Karpas-422 (cell line): ENCODE measurements at regions not wholly inside any gene's neighbourhood (a gene's known extent, or its start where the extent isn't known, plus 50 kb on each side); places are given as distances from the start of the nearest gene placed in this dataset.

Experiments used
- DNase-seq: peaks from one replicate; pipeline ENCODE4 v3.0.0-alpha.2; 2015
- H2AFZ ChIP-seq: fragments of 200-600 bp; sonication (generic); 2 replicates; pipeline ENCODE4 v1.6.1; 2014; ENCODE audit warnings: antibody characterized with exemption, low read length, mixed read lengths
- H3K27ac ChIP-seq: fragments of 200-600 bp; sonication (generic); 2 replicates; pipeline ENCODE4 v1.5.1; 2014; ENCODE audit warnings: mild to moderate bottlenecking, low read length, moderate library complexity
- H3K27me3 ChIP-seq: fragments of 200-600 bp; sonication (generic); 2 replicates; pipeline ENCODE4 v1.6.1; 2014; ENCODE audit warnings: low read length, mixed read lengths
- H3K36me3 ChIP-seq: fragments of 200-600 bp; sonication (generic); 2 replicates; pipeline ENCODE4 v1.6.1; 2014; ENCODE audit warnings: low read length, mixed read lengths; ENCODE audit not compliant: insufficient read depth
- H3K4me1 ChIP-seq: fragments of 200-600 bp; sonication (generic); 2 replicates; pipeline ENCODE4 v1.6.1; 2014; ENCODE audit warnings: mild to moderate bottlenecking, low read length, mixed read lengths
- H3K4me2 ChIP-seq: fragments of 200-600 bp; sonication (generic); 2 replicates; pipeline ENCODE4 v1.6.1; 2014; ENCODE audit warnings: low read length, low read depth, mild to moderate bottlenecking; ENCODE audit not compliant: poor library complexity, severe bottlenecking
- H3K4me3 ChIP-seq: fragments of 200-600 bp; sonication (generic); 2 replicates; pipeline ENCODE4 v1.5.1; 2014; ENCODE audit warnings: mild to moderate bottlenecking, antibody characterized with exemption, low read length, mixed read lengths
- H3K79me2 ChIP-seq: fragments of 200-600 bp; sonication (generic); 2 replicates; pipeline ENCODE4 v1.6.1; 2014; ENCODE audit warnings: mild to moderate bottlenecking, low read length, mixed read lengths
- H3K9ac ChIP-seq: fragments of 200-600 bp; sonication (generic); 2 replicates; pipeline ENCODE4 v1.6.0; 2014; ENCODE audit warnings: low read length
- H3K9me2 ChIP-seq: fragments of 200-600 bp; sonication (generic), shearing (Covaris generic); replicated peaks from 2 replicates; pipeline ENCODE4 v1.6.0; 2014; ENCODE audit warnings: mild to moderate bottlenecking, low read length, moderate library complexity; ENCODE audit not compliant: insufficient read depth
- H3K9me3 ChIP-seq: fragments of 300-700, 200-600 bp; sonication (generic); 2 replicates; pipeline ENCODE4 v1.6.1; 2014; ENCODE audit warnings: low read length, mixed read lengths
- H4K20me1 ChIP-seq: fragments of 200-600 bp; sonication (generic); 2 replicates; pipeline ENCODE4 v1.6.1; 2014; ENCODE audit warnings: mild to moderate bottlenecking, antibody characterized with exemption, low read length, low read depth; ENCODE audit not compliant: insufficient read depth

DNA sequence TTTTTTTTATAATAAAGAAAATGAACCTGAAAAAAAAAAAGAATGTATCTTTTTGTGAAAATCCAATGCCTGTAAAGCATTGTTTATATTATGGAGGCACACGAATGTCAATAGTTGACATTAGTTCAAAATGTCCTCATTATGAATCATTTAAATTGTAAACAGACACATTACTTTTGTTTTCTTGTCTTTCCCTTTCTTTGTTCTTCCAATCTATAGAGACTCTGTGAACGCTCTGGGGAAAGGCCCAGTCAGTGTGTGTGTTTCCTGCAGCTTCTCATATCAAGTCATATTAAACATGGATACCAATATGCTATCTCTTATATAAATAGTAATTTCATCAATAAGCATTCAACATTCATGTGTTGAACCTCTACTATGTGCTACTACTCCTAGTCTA is 193.1 kb downstream of the KCTD12 start:
- Histone ChIP-seq H3K4me3 (no peak overlapping the region), H2AFZ (no peak overlapping the region), H3K4me1 (no peaks in the 10 kb centered on the region), H3K9ac (no peak overlapping the region), H3K9me2 (no peaks in the 10 kb centered on the region), H3K79me2 (no peaks in the 10 kb centered on the region), H3K9me3 (no peaks in the 10 kb centered on the region), H3K36me3 (no peaks in the 10 kb centered on the region), H4K20me1 (no peaks in the 10 kb centered on the region), H3K27ac (no peak overlapping the region), H3K4me2 (no peak overlapping the region), H3K27me3 (no peaks in the 10 kb centered on the region)
- DNase-seq = no peak

GRCh38 chr13:76692346-76692745 is 193.9 kb downstream of the KCTD12 start:
- H3K27me3 ChIP-seq = no peaks in the 10 kb centered on the region
- H3K4me1 ChIP-seq = no peaks in the 10 kb centered on the region
- H2AFZ ChIP-seq = no peak overlapping the region

GRCh38 chr13:76690611-76691010 is 195.6 kb downstream of the KCTD12 start:
- Histone ChIP-seq H3K79me2 (no peaks in the 10 kb centered on the region), H3K9ac (no peak overlapping the region), H3K4me3 (no peak overlapping the region), H3K27me3 (no peaks in the 10 kb centered on the region), H3K9me3 (no peaks in the 10 kb centered on the region), H3K36me3 (no peaks in the 10 kb centered on the region), H3K4me2 (no peak overlapping the region), H4K20me1 (no peaks in the 10 kb centered on the region), H2AFZ (no peak overlapping the region), H3K9me2 (no peaks in the 10 kb centered on the region), H3K27ac (no peak overlapping the region), H3K4me1 (no peaks in the 10 kb centered on the region)
- DNase-seq = no peak

More at GRCh38 chr13:76692346-76692745, 193.9 kb downstream of the KCTD12 start:
- Histone ChIP-seq H3K36me3 (no peaks in the 10 kb centered on the region), H3K9ac (no peak overlapping the region), H3K4me2 (no peak overlapping the region), H3K79me2 (no peaks in the 10 kb centered on the region), H3K9me3 (no peaks in the 10 kb centered on the region), H3K4me3 (no peak overlapping the region), H3K27ac (no peak overlapping the region), H3K9me2 (no peaks in the 10 kb centered on the region), H4K20me1 (no peaks in the 10 kb centered on the region)
- no peak for DNase-seq

- no peak overlapping the region for H3K4me3 ChIP-seq
- H3K9me3 ChIP-seq = no peaks in the 10 kb centered on the region
- H4K20me1 ChIP-seq = no peaks in the 10 kb centered on the region
- H3K9ac ChIP-seq = no peak overlapping the region
- no peak overlapping the region for H3K27ac ChIP-seq
- H3K36me3 ChIP-seq = no peaks in the 10 kb centered on the region
- H3K4me1 ChIP-seq = no peaks in the 10 kb centered on the region
- H2AFZ ChIP-seq = no peak overlapping the region
- no peaks in the 10 kb centered on the region for H3K9me2 ChIP-seq
- no peaks in the 10 kb centered on the region for H3K27me3 ChIP-seq
- no peak for DNase-seq
- H3K79me2 ChIP-seq = no peaks in the 10 kb centered on the region
- H3K4me2 ChIP-seq = no peak overlapping the region
Observed at GRCh38 chr13:76687467-76687866, 198.7 kb downstream of the KCTD12 start.

GRCh38 chr13:76685938-76686337 is 200.3 kb downstream of the KCTD12 start:
- Histone ChIP-seq H4K20me1 (no peaks in the 10 kb centered on the region), H3K27ac (no peak overlapping the region), H3K27me3 (no peaks in the 10 kb centered on the region), H3K36me3 (no peaks in the 10 kb centered on the region), H2AFZ (no peak overlapping the region), H3K4me2 (no peak overlapping the region), H3K9me2 (no peaks in the 10 kb centered on the region), H3K79me2 (no peaks in the 10 kb centered on the region), H3K4me3 (no peak overlapping the region), H3K9ac (no peak overlapping the region), H3K4me1 (no peaks in the 10 kb centered on the region), H3K9me3 (no peaks in the 10 kb centered on the region)
- no peak for DNase-seq

GRCh38 chr13:76684336-76684735 is 201.9 kb downstream of the KCTD12 start:
- no peaks in the 10 kb centered on the region for H3K79me2 ChIP-seq
- H3K4me3 ChIP-seq = no peak overlapping the region
- no peaks in the 10 kb centered on the region for H3K27me3 ChIP-seq
- no peaks in the 10 kb centered on the region for H3K4me1 ChIP-seq
- H3K4me2 ChIP-seq = no peak overlapping the region
- no peak overlapping the region for H2AFZ ChIP-seq
- no peaks in the 10 kb centered on the region for H3K9me3 ChIP-seq
- no peak for DNase-seq
- no peak overlapping the region for H3K27ac ChIP-seq
- H4K20me1 ChIP-seq = no peaks in the 10 kb centered on the region
- no peaks in the 10 kb centered on the region for H3K36me3 ChIP-seq
- H3K9ac ChIP-seq = no peak overlapping the region
- no peaks in the 10 kb centered on the region for H3K9me2 ChIP-seq

- no peak overlapping the region for H3K27ac ChIP-seq
Observed at GRCh38 chr13:76683854-76684253, 202.4 kb downstream of the KCTD12 start.

GRCh38 chr13:76683168-76683567 is 203.0 kb downstream of the KCTD12 start:
- H3K27me3 ChIP-seq = no peaks in the 10 kb centered on the region
- H3K36me3 ChIP-seq = no peaks in the 10 kb centered on the region
- no peak overlapping the region for H3K4me2 ChIP-seq
- no peaks in the 10 kb centered on the region for H3K4me1 ChIP-seq
- no peak overlapping the region for H3K4me3 ChIP-seq
- DNase-seq = no peak
- no peaks in the 10 kb centered on the region for H3K9me2 ChIP-seq
- no peaks in the 10 kb centered on the region for H3K9me3 ChIP-seq
- no peaks in the 10 kb centered on the region for H4K20me1 ChIP-seq
- H3K27ac ChIP-seq = no peak overlapping the region
- no peak overlapping the region for H3K9ac ChIP-seq
- no peaks in the 10 kb centered on the region for H3K79me2 ChIP-seq
- no peak overlapping the region for H2AFZ ChIP-seq

More at GRCh38 chr13:76683854-76684253, 202.4 kb downstream of the KCTD12 start:
- H3K4me1 ChIP-seq = no peaks in the 10 kb centered on the region
- no peaks in the 10 kb centered on the region for H3K9me3 ChIP-seq
- no peak overlapping the region for H3K4me3 ChIP-seq
- H3K9me2 ChIP-seq = no peaks in the 10 kb centered on the region
- no peak for DNase-seq
- H3K36me3 ChIP-seq = no peaks in the 10 kb centered on the region
- no peak overlapping the region for H3K9ac ChIP-seq
- no peaks in the 10 kb centered on the region for H3K27me3 ChIP-seq
- H3K4me2 ChIP-seq = no peak overlapping the region
- H3K79me2 ChIP-seq = no peaks in the 10 kb centered on the region
- H4K20me1 ChIP-seq = no peaks in the 10 kb centered on the region
- H2AFZ ChIP-seq = no peak overlapping the region

DNA sequence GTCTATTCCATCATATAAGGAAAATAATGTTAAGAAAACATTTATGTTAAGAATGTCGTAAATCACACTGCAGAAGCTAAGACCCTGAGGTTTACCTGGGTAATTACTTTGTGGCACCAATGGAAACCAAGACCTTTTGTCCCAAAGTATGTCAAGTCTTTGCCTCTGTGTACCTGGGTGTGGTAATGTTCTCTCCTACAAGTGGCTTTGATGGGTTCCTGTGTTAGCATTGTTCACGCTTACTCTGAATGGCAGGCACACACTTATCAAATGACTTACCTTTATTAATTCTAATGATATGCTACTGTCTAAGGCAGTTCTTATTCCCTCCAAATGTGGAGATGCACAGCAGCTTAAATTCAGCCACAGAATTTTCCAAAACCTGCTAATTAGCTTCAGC is 206.1 kb downstream of the KCTD12 start:
- Histone ChIP-seq H3K27ac (no peak overlapping the region), H3K79me2 (no peaks in the 10 kb centered on the region), H3K4me1 (no peaks in the 10 kb centered on the region), H3K27me3 (no peaks in the 10 kb centered on the region), H3K9me2 (no peaks in the 10 kb centered on the region), H3K36me3 (no peaks in the 10 kb centered on the region), H3K4me2 (no peak overlapping the region), H2AFZ (no peak overlapping the region), H3K9me3 (no peaks in the 10 kb centered on the region), H3K4me3 (no peak overlapping the region), H3K9ac (no peak overlapping the region), H4K20me1 (no peaks in the 10 kb centered on the region)
- DNase-seq = no peak
